ENCODE measurements at regions not wholly inside any gene's neighbourhood (a gene's known extent, or its start where the extent isn't known, plus 50 kb on each side); places are given as distances from the start of the nearest gene placed in this dataset.

DNA sequence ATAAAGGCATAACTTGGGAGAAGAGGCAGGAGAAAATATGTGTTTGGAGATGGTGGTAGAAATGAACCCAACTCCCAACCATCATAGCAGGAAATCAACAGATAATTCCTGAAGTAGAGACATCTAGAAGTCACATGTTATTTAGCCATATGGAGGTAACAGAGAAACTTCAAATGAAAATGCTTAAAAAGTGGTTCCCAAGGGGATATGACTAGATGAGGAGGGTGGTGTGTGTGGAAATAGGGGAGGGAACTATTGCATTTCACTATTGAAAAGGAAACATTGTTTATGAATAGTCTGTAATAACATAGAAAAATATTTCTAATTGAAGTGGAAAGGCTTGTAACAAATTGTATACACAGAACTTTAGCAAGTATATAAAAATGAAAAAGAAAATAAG is 412.0 kb downstream of the SHISA9 start:
- no peak for TF ChIP-seq POLR2A (IDR thresholded peaks at IDR 0.05)
- TF ChIP-seq, protein P1, sequence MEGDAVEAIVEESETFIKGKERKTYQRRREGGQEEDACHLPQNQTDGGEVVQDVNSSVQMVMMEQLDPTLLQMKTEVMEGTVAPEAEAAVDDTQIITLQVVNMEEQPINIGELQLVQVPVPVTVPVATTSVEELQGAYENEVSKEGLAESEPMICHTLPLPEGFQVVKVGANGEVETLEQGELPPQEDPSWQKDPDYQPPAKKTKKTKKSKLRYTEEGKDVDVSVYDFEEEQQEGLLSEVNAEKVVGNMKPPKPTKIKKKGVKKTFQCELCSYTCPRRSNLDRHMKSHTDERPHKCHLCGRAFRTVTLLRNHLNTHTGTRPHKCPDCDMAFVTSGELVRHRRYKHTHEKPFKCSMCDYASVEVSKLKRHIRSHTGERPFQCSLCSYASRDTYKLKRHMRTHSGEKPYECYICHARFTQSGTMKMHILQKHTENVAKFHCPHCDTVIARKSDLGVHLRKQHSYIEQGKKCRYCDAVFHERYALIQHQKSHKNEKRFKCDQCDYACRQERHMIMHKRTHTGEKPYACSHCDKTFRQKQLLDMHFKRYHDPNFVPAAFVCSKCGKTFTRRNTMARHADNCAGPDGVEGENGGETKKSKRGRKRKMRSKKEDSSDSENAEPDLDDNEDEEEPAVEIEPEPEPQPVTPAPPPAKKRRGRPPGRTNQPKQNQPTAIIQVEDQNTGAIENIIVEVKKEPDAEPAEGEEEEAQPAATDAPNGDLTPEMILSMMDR (IDR thresholded peaks at IDR 0.05), result no peak
